ENCODE measurements at regions not wholly inside any gene's neighbourhood (a gene's known extent, or its start where the extent isn't known, plus 50 kb on each side); places are given as distances from the start of the nearest gene placed in this dataset.

GRCh38 chr3:31234145-31234544, 298.6 kb upstream of the STT3B start:
- TF ChIP-seq CTCF (IDR thresholded peaks at IDR 0.05; ENCODE audit: poor library complexity) (no peak), EZH2 (IDR thresholded peaks at IDR 0.05; ENCODE audit: borderline replicate concordance) (no peak)
